Erythroblast (primary cell): ENCODE measurements at regions not wholly inside any gene's neighbourhood (a gene's known extent, or its start where the extent isn't known, plus 50 kb on each side); places are given as distances from the start of the nearest gene placed in this dataset.

Source experiments
- GATA1 ChIP-seq: IDR thresholded peaks from 2 replicates; pipeline ENCODE4 v1.6.1; 2011; ENCODE audit warnings: low read depth, mild to moderate bottlenecking, control low read depth, low read length, moderate library complexity
- POLR2A ChIP-seq: IDR thresholded peaks from 2 replicates; pipeline ENCODE4 v1.6.1; 2011; ENCODE audit warnings: mild to moderate bottlenecking, low read length

- TF ChIP-seq POLR2A = no peak
- no peak for TF ChIP-seq GATA1
Measured at GRCh38 chr1:229989591-229990248, 77.3 kb upstream of the GALNT2 start.
